Immature natural killer cell (primary cell): ENCODE measurements at regions not wholly inside any gene's neighbourhood (a gene's known extent, or its start where the extent isn't known, plus 50 kb on each side); places are given as distances from the start of the nearest gene placed in this dataset.
"Not testable (repeated sequence)": the region's sequence is repeated elsewhere in the genome, so short reads cannot be mapped to it uniquely, and the experiment has no call there.

Experiments
- DNase-seq, 3 donors: peaks; one replicate each; pipeline ENCODE4 v3.0.0; 2022; ENCODE audit warnings: mixed read lengths in 1 of 3
- H3K27ac Mint-ChIP-seq, 6 donors: one replicate each; pipeline ENCODE4 v1.8.0; 2020; ENCODE audit warnings: mixed read lengths in 6 of 6, mild to moderate bottlenecking in 5 of 6, inconsistent platforms in 4 of 6, moderate library complexity in 3 of 6
- H3K27me3 Mint-ChIP-seq, 3 donors: one replicate each; pipeline ENCODE4 v1.8.0; 2020 to 2021; ENCODE audit warnings: low read depth in 3 of 3, mild to moderate bottlenecking in 3 of 3, mixed read lengths in 3 of 3, moderate library complexity in 3 of 3, inconsistent platforms in 1 of 3
- H3K36me3 Mint-ChIP-seq, 3 donors: one replicate each; pipeline ENCODE4 v1.8.0; 2020; ENCODE audit warnings: mixed read lengths in 3 of 3, inconsistent platforms in 2 of 3, mild to moderate bottlenecking in 2 of 3
- H3K4me1 Mint-ChIP-seq, 2 donors: one replicate each; pipeline ENCODE4 v1.8.0; 2020; ENCODE audit warnings: inconsistent platforms in 2 of 2, mild to moderate bottlenecking in 2 of 2, mixed read lengths in 2 of 2, moderate library complexity in 1 of 2
- H3K4me3 Mint-ChIP-seq, 5 donors: one replicate each; pipeline ENCODE4 v1.8.0; 2020; ENCODE audit warnings: mild to moderate bottlenecking in 5 of 5, mixed read lengths in 5 of 5, inconsistent platforms in 3 of 5, moderate library complexity in 3 of 5
- H3K9me3 Mint-ChIP-seq, 6 donors: one replicate each; pipeline ENCODE4 v1.8.0; 2020; ENCODE audit warnings: mild to moderate bottlenecking in 6 of 6, mixed read lengths in 6 of 6, inconsistent platforms in 4 of 6, moderate library complexity in 3 of 6

GRCh38 chr12:54740882-54741281, 92.7 kb upstream of the DCD start:
- H3K36me3 Mint-ChIP-seq, result peaks cover 0 to 17% (median 11%) of the 10 kb centered on the region in 3 donors
- peak; percentile 35 to 37 (median 36) for DNase-seq
- H3K4me3 Mint-ChIP-seq, result peak overlapping the region; percentile 69 to 77 (median 74)
- peaks cover 77 to 90% of the 10 kb centered on the region in 2 donors for H3K4me1 Mint-ChIP-seq
- H3K27me3 Mint-ChIP-seq, result peaks cover 0 to 3% (median 3%) of the 10 kb centered on the region in 3 donors
- H3K27ac Mint-ChIP-seq, result peak overlapping the region; percentile 78 to 93 (median 90)
- H3K9me3 Mint-ChIP-seq, result peaks cover 0 to 3% (median 2%) of the 10 kb centered on the region in 6 donors

DNA sequence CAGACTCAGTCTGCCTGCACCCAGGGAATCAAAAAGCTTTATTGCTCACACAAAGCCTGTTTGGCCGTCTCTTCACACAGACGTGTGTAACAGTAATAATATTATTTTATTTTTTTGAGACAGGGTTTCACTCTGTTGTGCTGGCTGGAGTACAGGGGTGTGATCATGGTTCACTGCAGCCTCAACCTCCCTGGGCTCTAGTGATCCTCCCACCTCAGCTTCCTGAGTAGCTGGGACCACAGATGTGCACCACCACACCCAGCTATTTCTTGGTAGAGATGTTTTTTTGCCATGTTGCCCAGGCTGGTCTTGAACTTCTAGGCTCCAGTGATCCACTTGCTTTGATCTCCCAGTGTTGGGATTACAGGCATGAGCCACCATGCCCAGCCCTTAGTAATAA, 88.4 kb upstream of the DCD start:
- Mint-ChIP-seq H3K36me3 (peaks cover 0 to 16% (median 15%) of the 10 kb centered on the region in 3 donors), H3K27me3 (peaks cover 0 to 5% (median 3%) of the 10 kb centered on the region in 3 donors), H3K9me3 (peaks cover 0 to 3% (median 2%) of the 10 kb centered on the region in 6 donors), H3K4me3 (peak overlapping the region; percentile 43 to 83 (median 69)), H3K27ac (peak overlapping the region; percentile 85 to 97 (median 92)), H3K4me1 (peaks cover 59 to 72% of the 10 kb centered on the region in 2 donors)
- peak in 1 of 3 donors; percentile 19 for DNase-seq

DNA sequence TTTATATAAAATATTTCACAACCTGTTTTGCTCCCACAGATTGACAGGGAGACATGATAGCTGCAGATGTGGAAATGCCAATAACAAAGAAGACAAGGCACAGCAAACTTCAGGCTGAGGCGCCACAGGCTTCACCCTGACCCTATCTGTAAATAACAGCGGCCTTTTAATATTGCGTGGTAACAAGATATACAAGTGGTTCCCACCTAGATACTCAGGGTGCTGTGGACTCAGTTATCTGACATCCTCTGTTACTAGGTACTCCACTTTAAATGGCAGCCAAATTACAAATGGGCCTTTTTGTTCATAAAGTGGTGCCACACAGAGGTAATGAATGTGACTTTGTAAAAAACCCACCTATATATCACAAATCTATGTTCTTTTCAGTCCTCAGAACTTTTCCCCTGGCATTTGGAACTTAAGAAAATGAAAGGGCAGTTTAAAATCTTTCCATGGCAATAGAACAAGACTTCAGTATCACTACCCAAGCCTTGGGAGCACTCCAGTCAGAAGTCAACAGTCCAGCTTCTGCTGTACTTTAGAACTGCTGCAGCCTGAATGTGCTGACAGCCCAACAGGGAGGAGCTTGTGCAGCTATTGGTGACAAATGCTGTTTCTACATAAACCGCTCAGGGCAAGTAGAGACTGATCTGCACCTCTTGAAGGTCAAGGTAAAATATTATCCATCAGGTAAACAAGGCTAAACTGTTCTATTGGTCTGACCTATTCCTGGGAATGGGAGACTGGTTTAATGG, 86.2 kb upstream of the DCD start:
- H3K4me1 Mint-ChIP-seq, result peaks cover 37 to 51% of the 10 kb centered on the region in 2 donors
- DNase-seq, result no peak
- peaks cover 0 to 2% (median 0%) of the 10 kb centered on the region in 3 donors for H3K27me3 Mint-ChIP-seq
- H3K36me3 Mint-ChIP-seq, result peaks cover 3 to 15% (median 13%) of the 10 kb centered on the region in 3 donors
- peak overlapping the region in 4 of 6 donors; percentile 32 to 94 (median 69) for H3K27ac Mint-ChIP-seq
- H3K9me3 Mint-ChIP-seq, result peaks cover 0 to 3% (median 2%) of the 10 kb centered on the region in 6 donors
- H3K4me3 Mint-ChIP-seq, result peak overlapping the region in 3 of 5 donors; percentile 23 to 54 (median 25)

DNA sequence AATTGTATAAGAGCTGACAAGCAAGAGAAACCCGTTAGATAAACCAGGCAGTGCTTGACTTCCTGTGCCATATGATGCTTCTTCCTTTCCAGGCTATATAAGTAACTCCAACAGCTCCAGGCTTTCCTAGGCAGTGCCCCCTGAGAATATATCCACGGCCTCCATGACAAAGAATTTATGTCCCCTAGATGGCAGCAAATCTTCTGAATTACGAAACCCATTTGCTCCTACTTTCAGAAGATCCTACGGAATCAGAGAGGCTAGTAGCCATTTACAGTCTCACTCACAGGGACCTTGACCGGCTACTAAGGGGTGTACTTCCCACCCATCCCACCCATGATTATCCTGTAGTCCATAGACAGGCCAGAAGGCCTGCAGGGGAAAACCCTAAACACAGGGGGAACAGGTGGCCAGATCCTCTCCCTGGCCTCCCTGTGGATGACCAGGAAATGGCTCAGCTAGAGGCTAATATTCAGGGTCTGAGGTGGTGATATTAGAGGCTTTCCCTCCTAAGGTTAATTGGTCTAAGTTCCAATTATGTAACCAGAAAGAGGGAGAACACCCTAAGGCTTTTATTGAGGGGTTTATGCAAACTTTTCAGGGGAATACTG, 77.2 kb upstream of the DCD start:
- peaks cover 0 to 9% (median 3%) of the 10 kb centered on the region in 3 donors for H3K36me3 Mint-ChIP-seq
- peaks cover 10 to 12% of the 10 kb centered on the region in 2 donors for H3K4me1 Mint-ChIP-seq
- H3K27me3 Mint-ChIP-seq, result peaks cover 0 to 6% (median 2%) of the 10 kb centered on the region in 3 donors
- DNase-seq, result peak; percentile 15 to 26 (median 24)
- H3K9me3 Mint-ChIP-seq, result no peaks in the 10 kb centered on the region
- no peak overlapping the region for H3K4me3 Mint-ChIP-seq
- H3K27ac Mint-ChIP-seq, result peak overlapping the region in 2 of 6 donors; percentile 45 to 57

GRCh38 chr12:54723379-54724256, 75.5 kb upstream of the DCD start:
- Mint-ChIP-seq H3K9me3 (no peaks in the 10 kb centered on the region), H3K4me3 (no peak overlapping the region), H3K27ac (no peak overlapping the region), H3K27me3 (peaks cover 0 to 6% (median 2%) of the 10 kb centered on the region in 3 donors), H3K4me1 (peaks cover 10 to 12% of the 10 kb centered on the region in 2 donors), H3K36me3 (peaks cover 0 to 9% (median 0%) of the 10 kb centered on the region in 3 donors)
- peak; percentile 27 to 44 (median 35) for DNase-seq

- Mint-ChIP-seq H3K27ac (no peak overlapping the region), H3K4me3 (no peak overlapping the region), H3K27me3 (peaks cover 0 to 13% (median 4%) of the 10 kb centered on the region in 3 donors), H3K36me3 (no peaks in the 10 kb centered on the region), H3K9me3 (no peaks in the 10 kb centered on the region), H3K4me1 (peaks cover 10 to 12% of the 10 kb centered on the region in 2 donors)
- no peak for DNase-seq
Measured at GRCh38 chr12:54721312-54721711, 73.1 kb upstream of the DCD start.

- H3K4me3 Mint-ChIP-seq, result no peak overlapping the region
- no peak for DNase-seq
- peaks cover 2 to 6% of the 10 kb centered on the region in 2 donors for H3K4me1 Mint-ChIP-seq
- no peaks in the 10 kb centered on the region for H3K36me3 Mint-ChIP-seq
- no peaks in the 10 kb centered on the region for H3K9me3 Mint-ChIP-seq
- no peak overlapping the region for H3K27ac Mint-ChIP-seq
- H3K27me3 Mint-ChIP-seq, result peaks cover 0 to 13% (median 4%) of the 10 kb centered on the region in 3 donors
Measured at GRCh38 chr12:54719691-54720090, 71.5 kb upstream of the DCD start.

GRCh38 chr12:54716261-54716660, 68.1 kb upstream of the DCD start:
- H3K4me1 Mint-ChIP-seq, result no peaks in the 10 kb centered on the region
- peaks cover 0 to 2% (median 0%) of the 10 kb centered on the region in 6 donors for H3K9me3 Mint-ChIP-seq
- H3K27me3 Mint-ChIP-seq, result peaks cover 0 to 14% (median 8%) of the 10 kb centered on the region in 3 donors
- no peaks in the 10 kb centered on the region for H3K36me3 Mint-ChIP-seq
- no peak overlapping the region for H3K27ac Mint-ChIP-seq
- no peak for DNase-seq
- H3K4me3 Mint-ChIP-seq, result no peak overlapping the region

DNA sequence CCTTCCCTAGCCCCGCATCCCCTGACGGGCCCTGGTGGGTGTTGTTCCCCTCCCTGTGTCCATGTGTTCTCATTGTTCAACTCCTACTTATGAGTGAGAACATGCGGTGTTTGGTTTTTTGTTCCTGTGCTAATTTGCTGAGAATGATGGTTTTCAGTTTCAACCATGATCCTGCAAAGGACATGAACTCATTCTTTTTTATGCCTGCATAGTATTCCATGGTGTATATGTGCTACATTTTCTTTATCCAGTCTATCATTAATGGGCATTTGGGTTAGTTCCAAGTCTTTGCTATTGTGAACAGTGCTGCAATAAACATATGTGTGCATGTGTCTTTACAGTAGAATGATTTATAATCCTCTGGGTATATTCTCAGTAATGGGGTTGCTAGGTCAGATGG, 65.7 kb upstream of the DCD start:
- not testable (repeated sequence) for H3K36me3 Mint-ChIP-seq, H3K27ac Mint-ChIP-seq, DNase-seq, H3K4me1 Mint-ChIP-seq, H3K4me3 Mint-ChIP-seq, H3K9me3 Mint-ChIP-seq
- peaks cover 0 to 14% (median 8%) of the 10 kb centered on the region in 3 donors for H3K27me3 Mint-ChIP-seq

DNA sequence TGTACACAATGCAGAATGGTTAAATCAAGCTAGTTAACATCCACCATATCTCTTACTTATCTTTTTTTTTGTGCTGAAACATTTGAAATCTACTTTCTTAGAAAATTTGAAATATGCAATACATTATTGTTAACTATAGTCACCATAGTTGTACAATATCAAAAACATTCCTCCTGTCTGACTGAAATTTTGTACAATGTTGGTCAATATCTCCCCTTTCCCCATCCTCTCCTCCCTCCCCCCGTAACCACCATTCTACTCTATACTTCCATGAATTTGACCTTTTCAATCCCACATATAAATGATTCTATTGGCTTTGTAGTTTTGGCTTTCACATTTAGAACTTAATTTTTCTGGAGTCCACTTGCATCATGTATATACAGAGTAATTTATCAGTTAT, 63.5 kb upstream of the DCD start:
- DNase-seq, result no peak
- Mint-ChIP-seq H3K36me3 (no peaks in the 10 kb centered on the region), H3K27ac (no peak overlapping the region), H3K4me1 (no peaks in the 10 kb centered on the region), H3K27me3 (peaks cover 0 to 7% (median 7%) of the 10 kb centered on the region in 3 donors), H3K4me3 (no peak overlapping the region), H3K9me3 (peaks cover 0 to 2% (median 0%) of the 10 kb centered on the region in 6 donors)

GRCh38 chr12:54708826-54709225, 60.7 kb upstream of the DCD start:
- peaks cover 0 to 4% (median 4%) of the 10 kb centered on the region in 3 donors for H3K27me3 Mint-ChIP-seq
- H3K36me3 Mint-ChIP-seq, result no peaks in the 10 kb centered on the region
- no peaks in the 10 kb centered on the region for H3K4me1 Mint-ChIP-seq
- H3K27ac Mint-ChIP-seq, result no peak overlapping the region
- H3K9me3 Mint-ChIP-seq, result peaks cover 0 to 1% (median 0%) of the 10 kb centered on the region in 6 donors
- DNase-seq, result no peak
- H3K4me3 Mint-ChIP-seq, result no peak overlapping the region

DNA sequence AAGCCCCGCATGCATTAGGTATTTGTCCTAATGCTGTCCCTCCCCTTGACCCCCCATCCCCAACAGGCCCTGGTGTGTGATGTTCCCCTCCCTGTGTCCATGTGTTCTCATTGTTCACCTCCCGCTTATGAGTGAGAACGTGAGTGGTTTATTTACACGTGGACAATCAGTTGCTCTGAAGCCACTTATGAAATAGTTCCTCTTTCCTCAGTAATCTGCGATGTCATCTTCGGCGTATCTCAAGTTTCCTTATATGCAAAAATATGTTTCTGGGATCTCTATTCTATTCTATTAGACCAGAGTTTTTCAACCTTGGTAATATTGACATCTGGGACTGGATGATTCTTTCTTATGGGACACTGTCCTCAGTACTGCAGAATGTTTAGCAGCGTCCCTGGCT, 56.0 kb upstream of the DCD start:
- peaks cover 0 to 2% (median 0%) of the 10 kb centered on the region in 3 donors for H3K27me3 Mint-ChIP-seq
- H3K36me3 Mint-ChIP-seq, result no peaks in the 10 kb centered on the region
- no peaks in the 10 kb centered on the region for H3K9me3 Mint-ChIP-seq
- H3K4me3 Mint-ChIP-seq, result no peak overlapping the region
- H3K27ac Mint-ChIP-seq, result no peak overlapping the region
- no peak for DNase-seq
- no peaks in the 10 kb centered on the region for H3K4me1 Mint-ChIP-seq

DNA sequence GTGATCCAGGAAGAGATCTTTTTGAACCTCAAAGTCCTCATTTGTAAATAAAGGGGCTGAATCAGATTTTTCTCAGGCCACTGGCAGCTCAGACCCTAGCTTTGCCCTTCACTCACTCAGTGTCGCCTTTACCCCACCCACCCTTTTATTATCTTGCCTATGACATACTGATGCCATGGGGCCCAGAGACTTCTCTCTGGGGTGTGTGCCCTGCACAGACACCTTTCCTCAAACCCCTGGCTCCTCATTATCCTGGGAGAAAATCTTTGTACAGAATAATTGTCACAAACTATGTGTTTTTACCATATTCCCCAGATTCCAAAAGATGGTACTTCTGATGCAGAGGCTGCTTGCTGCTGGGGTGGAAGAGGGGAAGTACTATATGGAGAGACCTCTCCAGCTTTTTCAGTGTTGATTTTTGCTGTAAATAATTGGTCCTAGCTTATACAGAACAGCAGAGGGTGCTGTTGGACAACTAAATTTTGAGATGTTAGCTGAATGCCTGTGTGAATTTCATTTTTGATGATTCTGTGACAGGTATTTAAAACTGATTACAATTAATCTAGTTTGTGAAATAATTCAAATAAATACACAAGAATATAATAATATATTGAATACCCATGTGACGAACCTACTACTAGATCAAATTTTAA, 53.9 kb upstream of the DCD start:
- DNase-seq, result peak; percentile 49 to 60 (median 50)
- Mint-ChIP-seq H3K9me3 (no peaks in the 10 kb centered on the region), H3K27ac (no peak overlapping the region), H3K4me1 (no peaks in the 10 kb centered on the region), H3K27me3 (peaks cover 0 to 4% (median 2%) of the 10 kb centered on the region in 3 donors), H3K36me3 (no peaks in the 10 kb centered on the region), H3K4me3 (no peak overlapping the region)
